NCI-H2227 treated with DMSO at 0.1 percent for 48 hours (cell line): ENCODE measurements at regions not wholly inside any gene's neighbourhood (a gene's known extent, or its start where the extent isn't known, plus 50 kb on each side); places are given as distances from the start of the nearest gene placed in this dataset.
"Not testable (repeated sequence)": the region's sequence is repeated elsewhere in the genome, so short reads cannot be mapped to it uniquely, and the experiment has no call there.

Source experiments
- DNase-seq: peaks from one replicate; lab custom pipeline; 2025; lab: John Stamatoyannopoulos, UW

DNA sequence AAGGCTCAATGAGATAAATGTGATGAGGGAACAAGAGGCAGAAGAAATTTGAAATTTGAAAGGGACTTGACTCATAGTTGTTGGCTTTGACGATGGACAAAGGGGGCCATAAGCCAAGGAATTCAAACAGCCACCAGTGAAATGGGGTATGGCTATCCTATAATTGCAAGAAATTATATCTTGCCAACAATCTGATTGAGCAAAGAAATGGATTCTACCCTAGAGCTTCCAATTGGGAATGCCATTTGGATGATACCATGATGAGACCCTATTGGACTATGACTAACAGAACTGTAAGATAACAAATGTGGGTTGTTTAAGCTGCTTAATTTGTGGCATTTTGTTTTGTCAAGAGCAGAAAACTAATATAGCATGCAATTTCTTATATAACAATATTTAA lies 270.1 kb upstream of the ARSJ start:
- DNase-seq = no peak

DNA sequence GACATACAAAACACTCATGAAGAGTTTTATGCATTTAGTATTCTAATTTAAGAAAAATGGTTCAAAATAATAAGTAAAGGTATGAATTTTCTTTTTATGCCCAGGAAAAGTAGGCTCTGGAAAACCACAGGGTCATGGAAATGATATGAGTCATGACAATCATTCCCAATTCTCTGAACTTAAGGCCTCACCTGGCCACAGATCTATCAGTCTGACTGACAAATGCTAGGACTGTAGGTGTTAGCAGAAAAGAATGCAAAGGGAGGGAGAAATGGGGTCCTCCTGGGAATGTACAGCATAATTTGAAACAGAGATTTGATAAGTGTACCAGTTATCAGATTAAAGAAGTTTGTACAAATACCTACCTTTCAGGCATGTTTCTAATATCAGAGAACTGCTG lies 270.5 kb upstream of the ARSJ start:
- DNase-seq = no peak

DNA sequence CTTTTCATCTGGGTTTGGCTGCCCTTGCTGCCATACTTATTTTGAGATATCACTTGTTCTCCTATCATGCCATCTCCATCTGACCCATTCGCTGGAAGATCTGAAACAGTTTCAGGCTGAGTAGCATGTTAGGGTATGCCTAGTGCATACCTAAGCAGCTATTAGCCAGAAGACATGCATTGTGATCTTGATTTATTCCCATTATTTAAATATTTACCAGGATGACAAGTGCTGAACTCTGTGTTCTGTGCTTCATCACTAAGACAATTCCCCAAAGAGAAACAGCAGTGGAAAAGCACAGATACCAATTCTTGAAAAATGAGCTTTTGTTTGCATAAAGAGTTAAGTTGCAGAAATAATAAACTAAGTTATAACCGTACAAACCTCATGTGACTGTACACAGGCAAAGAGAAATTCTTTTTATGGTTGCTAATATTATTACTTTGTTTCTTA lies 271.0 kb upstream of the ARSJ start:
- DNase-seq = no peak

DNA sequence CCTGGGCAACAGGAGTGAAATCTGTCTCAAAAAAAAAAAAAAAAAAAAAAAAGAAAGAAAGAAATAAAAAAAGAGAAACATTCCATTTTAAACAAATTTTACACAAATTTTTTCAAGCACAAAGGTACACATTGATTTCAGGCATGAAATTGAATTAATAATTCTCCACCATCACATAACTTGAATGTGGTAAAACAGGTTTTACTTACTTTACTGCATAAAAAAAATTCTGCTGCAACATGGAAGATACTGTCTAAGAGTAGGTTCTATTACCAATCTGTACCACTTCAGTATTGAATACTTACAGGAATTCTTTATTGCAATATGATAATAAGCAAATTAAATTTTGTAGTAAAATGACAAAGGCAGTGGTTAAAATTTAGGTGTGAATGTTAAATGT lies 271.6 kb upstream of the ARSJ start:
- no peak for DNase-seq

DNA sequence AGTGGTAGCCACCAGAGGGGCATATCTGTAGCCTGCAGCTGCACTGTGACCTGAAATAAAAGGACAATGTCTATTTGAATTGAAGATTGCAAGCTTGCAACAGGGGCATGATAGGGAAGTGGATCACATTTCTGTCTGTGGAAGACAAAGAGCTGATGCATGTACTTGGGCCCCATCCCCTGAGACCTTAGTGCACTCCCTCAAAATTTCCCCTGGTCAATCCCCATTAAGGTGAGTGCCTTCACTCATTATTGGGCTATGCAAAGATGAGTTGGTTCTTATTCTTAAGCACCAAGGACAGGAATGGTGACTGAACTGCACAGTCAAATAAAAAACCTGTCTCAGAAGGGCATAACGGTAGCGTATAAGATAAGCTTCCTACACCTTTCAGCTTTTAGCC lies 273.1 kb upstream of the ARSJ start:
- DNase-seq = no peak

DNA sequence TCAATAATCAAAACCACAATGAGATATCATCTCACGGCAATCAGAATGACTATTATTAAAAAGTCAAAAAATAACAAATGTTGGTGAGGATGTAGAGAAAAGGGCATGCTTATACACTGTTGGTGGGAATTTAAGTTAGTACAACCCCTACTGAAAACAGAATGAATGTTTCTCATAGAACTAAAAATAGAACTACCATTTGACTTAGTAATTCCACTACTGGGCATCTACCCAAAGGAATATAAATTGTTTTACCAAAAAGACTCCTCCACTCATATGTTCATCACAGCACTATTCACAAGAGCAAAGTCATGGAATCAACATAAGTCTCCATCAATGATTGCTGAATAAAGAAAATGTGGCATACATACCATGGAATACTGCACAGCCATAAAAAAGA lies 278.1 kb upstream of the ARSJ start:
- no peak for DNase-seq

DNA sequence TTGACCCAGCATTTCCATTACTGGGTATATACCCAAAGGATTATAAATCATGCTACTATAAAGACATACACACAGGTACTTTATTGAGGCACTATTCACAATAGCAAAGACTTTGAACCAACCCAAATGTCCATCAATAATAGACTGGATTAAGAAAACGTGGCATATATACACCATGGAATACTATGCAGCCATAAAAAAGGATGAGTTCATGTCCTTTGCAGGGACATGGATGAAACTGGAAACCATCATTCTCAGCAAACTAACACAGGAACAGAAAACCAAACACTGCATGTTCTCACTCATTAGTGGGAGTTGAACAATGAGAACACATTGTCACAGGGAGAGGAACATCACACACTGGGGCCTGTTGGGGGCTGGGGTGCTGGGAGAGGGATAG lies 283.0 kb upstream of the ARSJ start:
- DNase-seq = not testable (repeated sequence)

DNA sequence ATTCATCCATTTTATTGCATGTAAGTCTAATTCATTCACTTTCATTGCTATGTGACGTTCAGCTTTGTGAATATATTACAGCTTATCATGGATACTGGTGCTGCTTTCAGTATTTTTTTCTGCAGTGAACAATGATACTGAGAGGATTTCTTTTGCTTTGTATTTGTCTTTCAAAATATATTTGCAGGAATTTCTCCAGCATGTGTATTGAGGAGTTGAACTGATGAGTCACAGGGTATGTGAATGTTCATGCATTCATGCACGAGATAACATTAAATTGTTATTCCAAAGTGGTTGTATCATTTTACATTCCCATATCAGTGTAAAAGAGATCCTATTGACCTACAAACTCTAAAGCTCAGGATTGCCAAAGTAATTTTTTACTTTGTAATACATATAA lies 283.8 kb upstream of the ARSJ start:
- no peak for DNase-seq

DNA sequence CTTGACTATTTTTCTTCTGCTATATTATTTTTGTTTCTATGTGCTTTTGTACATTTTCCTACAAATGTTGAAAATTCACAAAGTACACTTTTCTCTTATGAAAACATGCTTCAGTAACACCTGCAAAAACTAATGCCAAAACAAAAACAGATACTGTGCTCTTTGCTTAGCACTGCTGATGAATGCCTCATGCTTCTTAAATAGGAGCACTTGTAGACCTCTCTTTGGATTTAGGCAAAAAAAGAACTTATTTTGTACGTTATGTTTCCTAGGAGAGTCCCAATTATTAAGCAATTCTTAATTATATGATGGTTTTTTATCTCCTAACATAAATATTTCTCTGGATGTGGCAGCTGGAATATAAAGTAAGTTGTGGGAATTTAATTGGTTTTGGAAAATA lies 285.0 kb upstream of the ARSJ start:
- DNase-seq = no peak

DNA sequence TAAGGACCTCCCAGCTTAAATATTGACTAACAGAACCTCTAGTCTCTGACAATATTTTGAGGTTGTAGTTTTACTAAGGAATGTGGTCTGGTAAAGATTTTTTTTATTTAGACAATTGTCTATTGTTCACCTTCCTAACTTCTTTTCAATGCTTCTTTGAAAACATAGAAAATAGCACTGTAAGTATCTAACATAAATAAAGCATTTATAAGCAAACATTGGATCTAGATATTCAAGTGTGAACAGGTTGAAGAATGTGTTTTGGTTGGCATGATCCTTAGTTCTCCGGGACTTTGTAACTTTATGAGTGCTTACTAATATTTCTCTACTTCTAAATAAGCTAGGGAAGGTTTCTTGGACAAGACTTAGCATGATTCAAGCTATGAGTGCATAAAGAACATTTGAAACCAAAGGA lies 285.4 kb upstream of the ARSJ start:
- DNase-seq = no peak

DNA sequence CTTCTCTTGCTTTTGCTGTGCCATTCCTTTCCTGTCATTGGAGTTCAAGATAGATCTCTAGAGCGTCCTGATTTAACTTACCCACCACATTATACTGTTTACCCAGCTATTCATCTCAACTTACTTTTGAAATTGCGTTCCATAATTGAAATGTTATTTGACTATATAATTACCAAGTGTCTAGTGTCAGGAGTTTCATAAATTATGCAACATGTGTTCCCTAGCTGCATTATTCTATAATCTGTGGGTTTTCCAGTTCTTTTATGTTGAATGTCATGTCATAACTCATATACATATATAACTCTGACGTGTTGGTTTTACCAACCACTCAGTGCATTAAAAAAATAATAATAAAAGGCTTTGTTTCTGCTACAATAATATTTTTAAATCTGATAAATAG lies 285.9 kb upstream of the ARSJ start:
- no peak for DNase-seq

DNA sequence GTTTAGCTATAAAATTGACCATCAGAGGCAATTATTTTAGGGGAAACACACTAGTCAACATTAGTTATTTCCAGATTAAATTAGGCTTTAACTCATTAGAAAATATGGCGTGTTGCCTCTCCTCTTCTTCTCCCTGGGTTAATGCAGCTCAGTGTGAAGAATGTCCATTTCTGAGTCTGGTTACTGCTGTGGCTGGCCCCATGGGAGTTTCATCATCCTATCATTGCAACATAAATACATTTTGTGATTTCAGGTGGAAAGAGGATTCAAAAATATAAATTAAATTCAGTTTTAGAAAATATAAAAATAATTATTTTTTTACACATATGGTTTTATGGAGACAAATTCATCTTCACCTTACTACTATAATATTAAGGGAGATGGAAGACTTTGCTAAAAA lies 288.5 kb upstream of the ARSJ start:
- no peak for DNase-seq

DNA sequence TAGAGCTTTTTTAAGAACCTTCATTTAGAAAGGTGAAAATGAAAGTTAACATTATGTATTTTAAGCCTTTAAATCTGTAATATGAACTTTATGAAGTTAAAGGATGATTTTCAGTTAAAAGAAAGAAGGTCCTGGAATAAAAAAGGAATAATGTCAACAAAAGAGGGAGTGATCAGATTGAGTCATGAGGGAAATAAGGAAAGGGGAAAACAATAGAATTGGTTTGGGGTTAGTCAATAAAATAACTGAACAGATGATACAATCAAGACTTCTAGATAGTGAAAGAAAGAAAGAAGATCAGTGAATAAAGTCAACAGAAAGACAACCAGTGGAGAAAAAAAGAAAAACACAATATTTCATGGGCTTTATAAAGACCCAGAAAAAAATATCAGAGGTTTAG lies 291.6 kb upstream of the ARSJ start:
- no peak for DNase-seq

DNA sequence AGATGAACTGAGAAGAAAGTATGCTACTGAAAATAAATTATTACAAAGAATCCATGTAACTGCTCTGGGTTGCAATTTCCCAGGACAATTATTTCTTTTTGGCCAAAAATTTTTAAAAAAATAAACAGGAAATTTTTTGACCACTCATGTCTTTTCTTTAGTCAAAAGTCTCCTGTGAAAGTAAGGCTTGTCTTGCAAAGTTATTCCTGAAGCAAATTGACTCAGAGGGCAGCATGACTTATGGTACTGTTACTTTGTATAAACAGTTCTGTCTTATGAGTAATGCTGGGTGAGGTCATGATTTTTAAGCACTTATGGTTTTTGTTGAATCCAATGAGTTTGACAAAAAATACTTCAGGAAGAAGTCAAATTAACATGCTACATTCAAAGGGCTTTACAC lies 292.8 kb upstream of the ARSJ start:
- no peak for DNase-seq

DNA sequence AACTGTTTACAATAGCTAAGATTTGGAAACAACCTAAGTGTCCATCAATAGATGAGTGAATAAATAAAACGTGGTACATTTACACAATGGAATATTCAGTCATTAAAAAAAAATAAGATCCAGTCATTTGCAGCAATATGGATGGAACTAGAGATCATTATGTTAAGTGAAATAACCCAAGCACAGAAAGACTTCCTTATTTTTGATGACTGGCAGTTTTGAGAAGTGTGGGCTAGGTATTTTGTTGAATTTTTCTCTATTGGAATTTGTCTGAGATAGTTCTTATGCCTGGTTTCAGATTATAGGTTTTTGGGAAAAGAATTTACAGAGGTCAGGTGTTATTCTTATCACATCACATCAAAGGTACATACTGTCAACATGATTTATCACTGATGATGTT lies 293.8 kb upstream of the ARSJ start:
- DNase-seq = no peak

DNA sequence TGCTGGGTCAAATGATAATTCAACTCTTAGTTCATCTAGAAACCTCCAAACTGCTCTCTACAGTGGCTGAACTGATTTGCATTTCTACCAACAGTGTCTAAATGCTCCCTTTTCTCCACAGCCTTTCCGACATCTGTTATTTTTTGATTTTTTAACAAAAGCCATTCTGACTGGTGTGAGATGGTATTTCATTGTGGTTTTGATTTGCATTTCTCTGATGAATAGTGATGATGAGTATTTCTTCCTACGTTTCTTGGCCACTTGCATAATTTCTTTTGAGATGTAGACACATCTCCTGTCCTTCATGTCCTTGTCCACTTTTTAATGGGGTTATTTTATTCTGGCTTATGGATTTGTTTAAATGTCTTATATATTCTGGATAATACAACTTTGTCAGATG lies 298.2 kb upstream of the ARSJ start:
- no peak for DNase-seq

DNA sequence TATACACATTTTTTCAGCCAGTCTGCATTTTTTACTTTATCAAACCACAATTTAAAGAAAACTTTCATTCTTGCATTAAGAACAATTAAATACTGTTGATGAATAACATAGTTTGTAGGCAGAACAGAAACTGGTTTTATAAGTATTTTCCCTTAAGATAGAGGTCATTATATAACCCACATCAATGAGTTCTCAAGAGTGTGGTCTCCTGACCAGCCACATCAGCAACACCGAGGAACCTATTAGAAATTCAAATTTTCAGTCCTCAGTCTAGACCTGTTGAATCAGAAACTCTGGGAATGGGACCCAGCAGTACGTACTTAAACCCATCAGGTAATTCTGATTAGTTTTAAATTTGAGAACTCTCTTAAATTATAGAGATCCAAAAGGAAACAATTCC lies 299.6 kb upstream of the ARSJ start:
- no peak for DNase-seq

DNA sequence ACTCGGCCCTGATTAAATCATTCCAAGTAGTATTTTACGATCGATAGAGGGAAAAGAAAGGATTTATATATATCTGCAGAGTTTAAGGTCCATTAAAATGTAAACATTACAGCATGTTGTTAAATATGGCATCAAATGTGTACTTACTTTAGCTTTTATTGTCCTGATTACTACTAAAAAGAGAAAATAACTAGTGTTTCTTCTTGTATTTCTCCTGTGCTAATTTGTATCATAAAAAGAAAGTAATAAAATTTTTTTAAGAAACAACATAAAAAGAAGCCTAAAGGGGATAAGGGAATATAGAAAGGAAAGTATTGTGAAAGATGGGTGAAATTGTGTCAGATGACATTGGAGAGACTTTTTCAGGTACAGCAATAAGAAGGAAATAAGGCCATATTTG lies 300.3 kb upstream of the ARSJ start:
- DNase-seq = no peak

DNA sequence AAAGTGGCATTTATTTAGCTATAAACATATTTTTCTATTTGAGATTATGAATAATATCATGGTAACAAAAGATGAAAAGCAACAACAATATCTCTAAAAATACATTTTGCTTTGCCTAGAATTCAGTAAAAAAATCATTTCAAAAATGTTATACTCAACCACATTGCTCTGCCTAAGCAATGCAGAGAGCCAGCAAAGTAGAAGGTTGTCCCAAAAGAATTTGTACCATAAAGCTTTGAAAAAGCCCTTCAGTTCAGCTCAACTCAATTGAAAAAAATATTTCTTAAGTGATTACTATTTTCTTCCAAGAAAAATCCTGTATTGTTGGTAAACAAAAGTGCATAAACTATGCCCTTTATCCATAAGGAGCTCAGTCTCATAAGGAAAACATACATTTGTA lies 301.2 kb upstream of the ARSJ start:
- no peak for DNase-seq

DNA sequence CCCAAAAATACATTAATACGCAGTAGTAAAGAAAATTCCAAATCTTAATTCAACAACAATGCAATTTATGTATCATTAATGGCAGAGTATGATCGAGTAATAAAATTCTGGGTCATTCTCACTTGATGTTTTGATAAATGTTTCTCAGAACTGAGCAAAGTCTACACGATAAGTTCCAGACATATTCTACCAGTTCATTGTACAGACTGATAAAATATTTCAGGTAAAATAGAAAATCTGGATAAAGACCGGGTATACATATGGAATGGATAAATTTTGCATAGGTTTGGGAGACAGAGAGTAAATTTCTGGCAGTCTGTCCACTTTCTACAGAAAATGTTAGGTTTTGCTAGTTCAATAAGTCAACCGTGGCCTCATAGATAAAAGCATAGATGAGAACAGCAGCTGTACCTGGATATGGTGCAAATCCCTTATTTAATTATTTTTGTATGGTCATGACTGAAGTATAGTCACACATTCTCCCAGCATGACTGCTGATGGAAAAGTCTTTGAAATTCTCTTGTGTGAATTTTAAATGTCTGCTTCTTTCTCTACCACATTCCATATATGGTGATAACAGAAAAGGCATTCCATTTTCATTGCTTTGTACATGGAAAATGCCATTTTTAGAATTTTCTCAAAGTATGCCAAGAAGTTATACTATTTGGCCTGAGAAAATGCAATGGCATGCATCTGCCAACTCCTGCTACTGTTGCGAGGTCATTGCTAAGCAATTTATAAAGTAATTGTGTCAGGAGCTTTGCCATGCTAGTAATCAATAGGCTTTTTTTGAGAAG lies 301.9 kb upstream of the ARSJ start:
- DNase-seq = no peak

DNA sequence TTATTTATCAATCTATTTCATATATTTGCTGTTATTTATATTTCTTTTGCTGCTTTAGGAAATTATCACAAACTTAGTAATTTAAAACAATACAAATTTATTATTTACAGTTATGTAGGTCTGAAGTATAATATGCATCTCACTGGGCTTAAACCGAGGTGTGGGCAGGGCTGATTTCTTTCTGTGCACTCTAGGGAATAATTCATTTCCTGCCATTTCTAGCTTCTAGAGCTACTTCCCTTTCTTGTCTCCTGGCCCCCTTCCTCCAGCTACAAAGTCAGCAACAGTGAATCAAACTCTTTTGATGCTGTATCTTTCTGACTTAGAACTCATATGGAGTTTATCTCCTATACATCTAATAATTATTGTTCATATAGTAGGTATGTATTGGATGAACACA lies 303.5 kb upstream of the ARSJ start:
- DNase-seq = no peak

DNA sequence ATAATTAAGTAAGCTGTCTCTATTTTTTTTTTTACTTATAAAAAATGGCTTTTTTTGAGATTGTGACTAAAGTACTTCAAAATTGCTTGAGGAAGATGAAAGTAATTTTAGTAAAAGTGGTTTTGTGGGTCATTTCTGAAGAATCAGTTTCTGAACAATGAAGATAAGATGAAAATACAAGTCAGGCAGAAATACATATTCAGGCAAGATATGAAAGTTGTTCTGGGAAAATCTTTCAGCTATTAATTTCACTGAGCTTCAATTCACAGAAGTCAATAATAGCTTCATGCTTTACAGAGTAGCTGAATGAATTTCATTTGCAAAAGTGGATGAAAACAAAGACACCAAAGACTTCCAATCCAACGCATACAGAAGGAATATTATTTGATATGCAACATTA lies 305.2 kb upstream of the ARSJ start:
- no peak for DNase-seq

DNA sequence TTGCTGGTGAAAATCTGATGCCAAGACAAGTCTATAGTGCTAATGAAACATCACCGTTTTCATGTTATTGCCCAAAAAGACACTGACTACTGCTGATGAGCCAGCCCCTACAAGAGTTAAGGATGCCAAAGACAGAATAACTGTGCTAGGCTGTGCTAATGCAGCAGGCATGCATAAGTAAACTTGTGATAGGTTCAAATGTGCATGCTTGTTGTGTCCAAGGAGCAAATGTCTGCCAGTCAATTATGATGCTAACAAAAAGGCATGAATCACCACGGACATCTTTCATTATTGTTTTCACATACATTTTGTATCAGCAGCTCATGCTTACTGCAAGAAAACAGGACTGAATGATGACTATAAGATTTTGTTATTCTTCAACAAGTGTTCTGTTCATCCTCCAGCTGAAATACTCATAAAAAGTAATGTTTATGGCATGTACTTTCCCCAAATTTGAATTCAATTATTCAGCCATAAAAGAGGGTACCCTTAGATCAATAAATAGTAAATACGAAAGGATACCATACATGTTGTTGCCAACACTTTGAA lies 306.9 kb upstream of the ARSJ start:
- no peak for DNase-seq

DNA sequence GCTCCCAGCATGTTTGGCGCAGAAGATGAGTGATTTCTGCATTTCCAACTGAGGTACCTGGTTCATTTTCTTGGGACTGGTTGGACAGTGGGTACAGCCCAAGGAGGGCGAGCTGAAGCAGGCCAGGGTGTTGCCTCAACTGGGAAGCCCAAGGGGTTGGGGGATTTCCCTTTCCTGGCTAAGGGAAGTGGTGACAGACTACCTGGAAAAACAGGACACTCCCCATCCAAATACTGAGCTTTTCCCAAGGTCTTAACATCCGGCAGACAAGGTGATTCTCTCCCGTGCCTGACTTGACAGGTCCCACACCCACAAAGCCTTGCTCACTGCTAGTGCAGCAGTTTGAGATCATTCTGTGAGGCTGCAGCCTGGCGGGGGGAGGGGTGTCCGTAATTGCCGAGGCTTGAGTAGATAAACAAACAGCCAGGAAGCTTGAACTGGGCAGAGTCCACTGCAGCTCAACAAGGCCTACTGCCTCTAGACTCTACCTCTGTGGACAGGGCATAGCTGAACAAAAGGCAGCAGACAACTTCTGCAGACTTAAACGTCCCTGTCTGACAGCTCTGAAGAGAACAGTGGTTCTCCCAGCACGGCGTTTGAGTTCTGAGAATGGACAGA lies 307.7 kb upstream of the ARSJ start:
- DNase-seq = no peak
